ENCODE measurements at regions not wholly inside any gene's neighbourhood (a gene's known extent, or its start where the extent isn't known, plus 50 kb on each side); places are given as distances from the start of the nearest gene placed in this dataset.

DNA sequence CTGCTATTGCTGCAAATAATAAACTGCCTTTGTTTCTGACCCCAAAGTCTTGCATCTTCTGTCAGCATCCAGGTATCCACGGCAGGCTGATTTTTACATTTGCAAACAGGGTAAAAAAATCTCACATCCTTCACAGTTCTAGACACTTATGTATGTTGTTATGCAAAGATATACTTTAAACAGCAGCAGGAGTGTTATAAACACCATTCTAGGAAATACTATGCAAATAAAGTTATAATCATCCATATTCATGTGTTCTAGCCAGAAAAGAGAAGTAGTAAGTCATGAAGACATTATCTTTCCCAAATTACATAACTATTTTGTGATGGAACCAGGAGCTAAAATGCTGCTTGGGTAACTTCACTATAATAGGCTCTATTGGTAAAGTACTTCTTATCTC lies 534.2 kb downstream of the LTN1 start:
- TF ChIP-seq, protein P1, sequence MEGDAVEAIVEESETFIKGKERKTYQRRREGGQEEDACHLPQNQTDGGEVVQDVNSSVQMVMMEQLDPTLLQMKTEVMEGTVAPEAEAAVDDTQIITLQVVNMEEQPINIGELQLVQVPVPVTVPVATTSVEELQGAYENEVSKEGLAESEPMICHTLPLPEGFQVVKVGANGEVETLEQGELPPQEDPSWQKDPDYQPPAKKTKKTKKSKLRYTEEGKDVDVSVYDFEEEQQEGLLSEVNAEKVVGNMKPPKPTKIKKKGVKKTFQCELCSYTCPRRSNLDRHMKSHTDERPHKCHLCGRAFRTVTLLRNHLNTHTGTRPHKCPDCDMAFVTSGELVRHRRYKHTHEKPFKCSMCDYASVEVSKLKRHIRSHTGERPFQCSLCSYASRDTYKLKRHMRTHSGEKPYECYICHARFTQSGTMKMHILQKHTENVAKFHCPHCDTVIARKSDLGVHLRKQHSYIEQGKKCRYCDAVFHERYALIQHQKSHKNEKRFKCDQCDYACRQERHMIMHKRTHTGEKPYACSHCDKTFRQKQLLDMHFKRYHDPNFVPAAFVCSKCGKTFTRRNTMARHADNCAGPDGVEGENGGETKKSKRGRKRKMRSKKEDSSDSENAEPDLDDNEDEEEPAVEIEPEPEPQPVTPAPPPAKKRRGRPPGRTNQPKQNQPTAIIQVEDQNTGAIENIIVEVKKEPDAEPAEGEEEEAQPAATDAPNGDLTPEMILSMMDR (conservative IDR thresholded peaks at IDR 0.05), result no peak
- no peak for TF ChIP-seq ZFX (IDR thresholded peaks at IDR 0.05)
